CD1c-positive myeloid dendritic cell (primary cell): ENCODE measurements at regions not wholly inside any gene's neighbourhood (a gene's known extent, or its start where the extent isn't known, plus 50 kb on each side); places are given as distances from the start of the nearest gene placed in this dataset.

Source experiments
- DNase-seq: peaks from one replicate; pipeline ENCODE4 v3.0.0-alpha.2; 2016; ENCODE audit errors: extremely low spot score

DNA sequence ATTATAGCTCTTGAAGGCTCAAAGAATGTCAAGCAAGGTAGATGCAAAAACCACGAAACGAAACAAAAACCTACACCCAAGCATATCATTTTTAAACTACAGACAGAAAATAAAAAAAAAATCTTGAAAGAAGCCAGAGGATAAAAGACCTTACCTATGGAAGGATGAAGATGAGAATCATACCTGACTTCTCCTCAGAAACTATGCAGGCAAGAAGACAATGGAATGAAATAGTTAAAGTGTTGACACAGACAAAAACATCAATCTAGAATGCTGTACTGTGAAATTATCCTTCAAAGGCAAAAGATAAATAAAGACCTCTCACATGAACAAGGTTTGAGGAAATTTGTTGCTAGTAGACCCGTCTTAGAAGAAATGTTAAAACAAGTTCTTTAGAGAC, 372.0 kb downstream of the ZIC4 start:
- DNase-seq = no peak

DNA sequence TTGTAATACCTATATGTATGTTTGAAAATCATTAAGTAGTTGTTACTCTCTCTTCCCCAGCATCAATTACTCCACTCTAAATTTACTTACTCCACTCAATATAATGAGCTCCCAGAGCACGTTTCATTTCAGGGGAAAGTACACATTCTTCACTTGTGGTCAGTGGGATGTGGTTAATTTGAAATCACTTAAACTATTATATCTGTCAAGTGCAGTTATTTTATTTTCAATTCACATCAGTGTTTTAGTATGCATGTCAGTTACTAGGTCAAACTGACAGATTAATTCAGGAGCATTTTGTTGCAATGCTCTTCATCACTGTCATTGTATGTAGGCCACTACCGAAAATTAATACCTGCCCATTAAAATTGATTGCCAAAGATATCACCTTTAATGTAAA, 376.1 kb downstream of the ZIC4 start:
- DNase-seq = no peak

DNA sequence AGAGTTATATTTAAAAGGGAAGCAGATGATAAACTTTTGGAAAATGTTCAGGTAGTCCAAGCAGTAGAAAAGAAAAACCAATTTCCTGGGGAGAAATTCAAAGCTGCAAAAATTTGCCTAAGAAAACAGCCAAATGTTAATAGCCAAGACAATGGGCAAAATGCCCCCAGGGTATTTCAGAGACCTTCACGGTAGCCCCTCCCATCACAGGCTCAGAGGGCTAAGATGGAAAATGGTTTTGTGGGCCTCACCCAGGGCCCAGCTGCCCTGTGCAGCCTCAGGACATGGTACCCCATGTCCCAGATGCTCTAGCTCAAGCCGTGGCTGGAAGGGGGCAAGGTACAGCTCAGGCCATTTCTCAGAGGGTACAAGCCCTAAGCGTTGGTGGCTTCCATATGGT, 391.0 kb downstream of the ZIC4 start:
- no peak for DNase-seq

DNA sequence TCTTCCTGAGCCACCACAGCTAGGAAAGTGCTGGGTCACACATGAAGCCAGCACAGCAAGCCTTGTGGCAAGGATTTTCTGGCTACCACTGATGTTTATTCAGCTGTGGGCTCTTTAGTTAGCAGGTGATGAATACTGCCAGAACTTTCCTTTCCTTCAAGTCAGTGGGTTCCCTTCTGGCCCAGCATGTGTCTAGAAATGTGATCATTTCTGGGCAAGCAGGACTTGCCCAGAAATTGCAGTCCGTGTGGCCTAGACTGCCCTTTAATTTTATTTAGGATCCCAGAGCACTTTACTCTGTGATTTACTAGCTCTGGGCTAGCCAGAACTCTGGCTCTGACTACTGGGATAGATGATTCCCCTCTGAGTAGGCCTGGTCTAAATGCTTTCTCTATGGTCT, 397.5 kb downstream of the ZIC4 start:
- no peak for DNase-seq

DNA sequence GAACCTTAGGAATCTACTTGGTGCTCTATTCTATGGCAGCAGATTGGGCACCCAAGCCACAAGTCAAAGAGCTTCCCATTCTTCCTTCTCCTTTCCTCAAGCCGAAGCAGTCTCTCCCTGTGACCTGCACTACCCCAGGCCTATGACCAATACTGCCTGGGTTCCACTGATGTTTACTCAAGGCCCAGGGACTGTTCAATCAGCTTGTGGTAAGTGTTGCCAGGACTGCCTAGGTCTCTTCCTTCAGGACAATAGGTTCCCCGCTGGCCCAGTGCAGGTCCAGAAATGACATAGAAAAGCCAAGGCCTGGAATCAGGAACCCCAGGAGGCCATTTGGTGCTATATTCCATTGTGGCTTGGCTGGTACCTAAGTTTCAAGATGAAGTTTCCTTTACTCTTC, 397.9 kb downstream of the ZIC4 start:
- DNase-seq = no peak

DNA sequence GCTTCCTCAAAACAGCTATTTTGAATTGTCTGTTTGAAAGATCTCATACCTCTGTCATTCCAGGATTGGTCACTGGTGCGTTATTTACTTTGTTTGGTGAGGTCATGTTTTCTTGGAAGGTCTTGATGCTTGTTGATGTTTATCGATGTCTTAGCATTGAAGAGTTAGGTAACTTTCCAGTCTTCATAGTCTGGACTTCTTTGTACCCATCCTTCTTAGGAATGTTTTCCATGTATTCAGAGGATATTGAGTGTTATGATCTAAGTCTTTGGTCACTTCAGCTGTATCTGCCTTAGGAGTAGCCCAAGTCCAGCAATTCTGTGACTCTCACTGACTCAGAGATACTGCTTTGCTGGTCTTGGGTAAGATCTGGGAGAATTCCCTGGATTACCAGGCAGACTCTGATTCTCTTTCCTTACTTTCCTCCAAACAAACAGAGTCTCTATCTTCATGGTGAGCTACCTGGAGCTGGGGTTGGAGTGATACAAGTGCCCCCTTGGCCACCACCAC, 398.6 kb downstream of the ZIC4 start:
- no peak for DNase-seq

DNA sequence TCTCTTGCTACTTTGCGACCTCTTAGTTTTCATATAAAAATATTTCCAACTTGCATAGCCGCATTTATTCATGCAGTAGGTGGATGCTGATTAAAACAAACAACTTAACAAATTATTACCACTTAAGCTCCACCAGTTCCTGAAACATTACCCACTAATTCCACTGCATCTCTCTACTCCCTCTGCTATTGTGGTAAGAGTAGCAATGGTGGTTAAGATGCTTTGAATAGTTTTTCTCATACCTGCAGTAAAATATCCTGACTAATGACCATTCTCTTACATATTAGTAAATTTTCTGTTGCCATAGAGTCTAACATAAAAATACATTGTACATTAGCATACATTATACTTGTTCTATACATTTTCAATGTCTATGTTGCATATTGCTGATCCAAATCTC, 397.6 kb upstream of the PLSCR5 start:
- no peak for DNase-seq

DNA sequence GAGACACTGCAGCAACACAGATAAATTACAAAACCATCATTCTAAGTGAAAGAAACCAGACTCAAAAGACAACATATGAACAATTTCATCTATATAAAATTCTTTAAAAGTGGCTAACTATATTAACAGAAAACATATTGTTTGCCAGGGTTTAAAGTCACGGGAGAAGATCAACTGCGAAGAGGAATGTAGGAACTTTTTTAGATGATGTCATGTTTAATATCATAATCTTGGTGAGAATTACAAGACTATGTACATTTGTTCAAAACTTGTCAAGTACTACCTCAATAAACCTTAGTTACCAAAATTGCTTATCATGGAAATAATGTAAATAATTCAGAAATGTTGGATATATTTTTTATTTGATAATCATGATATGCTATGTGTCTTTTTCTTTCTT, 395.1 kb upstream of the PLSCR5 start:
- DNase-seq = no peak

DNA sequence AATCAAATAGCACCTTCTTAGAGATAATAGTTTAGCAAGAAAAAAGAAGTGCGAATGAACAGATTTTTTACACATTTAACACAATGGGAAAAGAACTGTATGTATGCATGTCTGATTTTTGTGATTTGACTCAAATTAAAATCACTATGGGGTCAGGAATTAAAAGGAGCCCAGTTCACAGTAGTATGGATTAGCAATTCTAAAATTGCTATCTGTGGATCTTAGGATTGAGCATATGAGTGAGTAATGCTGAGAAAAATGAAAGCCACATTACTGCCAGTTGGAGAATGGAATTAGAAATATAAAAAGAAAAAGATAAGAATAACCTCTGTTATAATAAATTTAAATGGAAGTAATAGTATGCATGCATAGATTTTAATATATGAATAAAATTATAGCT, 386.8 kb upstream of the PLSCR5 start:
- DNase-seq = no peak

DNA sequence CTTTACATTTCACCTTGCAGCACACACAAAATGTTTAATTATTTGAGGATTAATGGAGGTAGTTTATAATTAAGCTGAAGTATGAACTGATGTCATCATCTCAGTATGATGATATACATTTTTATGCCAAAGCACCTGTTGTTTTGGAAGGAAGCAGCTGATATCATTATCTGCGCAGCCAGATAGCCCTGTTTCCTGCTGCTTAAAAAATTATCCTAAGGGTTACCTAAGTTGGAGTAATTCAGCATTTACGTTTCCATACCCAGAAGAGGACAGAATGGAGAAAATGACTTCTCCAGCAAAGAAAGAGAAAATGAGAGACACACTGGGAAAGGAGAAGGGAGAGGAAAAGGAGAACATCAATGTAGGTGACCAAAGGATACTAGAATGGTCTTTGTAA, 370.3 kb upstream of the PLSCR5 start:
- no peak for DNase-seq

DNA sequence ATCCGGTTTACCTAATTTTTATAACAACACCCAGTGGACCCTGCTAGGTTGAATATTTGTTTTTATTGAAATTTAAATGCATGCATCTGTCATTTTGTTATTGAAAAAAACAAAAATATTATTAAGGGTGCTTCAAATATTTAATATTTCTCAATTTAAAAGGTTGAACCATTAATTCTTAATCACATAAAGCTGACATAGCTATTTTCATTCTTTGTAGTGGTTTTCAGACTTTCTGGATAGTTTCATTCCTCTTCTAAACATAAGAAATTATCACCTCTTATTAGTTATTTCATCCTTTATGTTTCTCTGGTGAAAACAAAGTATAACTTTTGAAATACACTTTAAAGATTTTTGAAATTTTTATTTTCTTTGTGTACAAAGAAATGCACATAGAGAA, 369.9 kb upstream of the PLSCR5 start:
- DNase-seq = no peak

DNA sequence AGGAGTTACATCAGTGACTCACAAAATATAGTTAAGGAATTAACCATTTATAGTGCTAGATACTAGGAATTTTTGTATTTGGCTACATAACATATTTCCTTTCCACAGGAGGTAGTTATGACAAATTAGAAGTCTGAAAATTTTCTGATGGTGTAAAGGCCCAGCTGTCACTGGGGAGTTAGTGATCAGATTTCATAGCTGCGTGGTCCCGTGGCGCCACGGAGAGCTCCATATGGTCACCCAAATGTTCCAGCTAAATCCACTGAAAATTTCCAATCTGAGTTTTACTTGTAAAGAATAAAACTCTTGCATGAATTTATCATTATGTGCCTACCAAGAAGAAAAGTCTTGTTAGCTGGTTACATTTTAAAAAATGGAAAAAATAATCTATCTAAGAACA, 368.9 kb upstream of the PLSCR5 start:
- no peak for DNase-seq

DNA sequence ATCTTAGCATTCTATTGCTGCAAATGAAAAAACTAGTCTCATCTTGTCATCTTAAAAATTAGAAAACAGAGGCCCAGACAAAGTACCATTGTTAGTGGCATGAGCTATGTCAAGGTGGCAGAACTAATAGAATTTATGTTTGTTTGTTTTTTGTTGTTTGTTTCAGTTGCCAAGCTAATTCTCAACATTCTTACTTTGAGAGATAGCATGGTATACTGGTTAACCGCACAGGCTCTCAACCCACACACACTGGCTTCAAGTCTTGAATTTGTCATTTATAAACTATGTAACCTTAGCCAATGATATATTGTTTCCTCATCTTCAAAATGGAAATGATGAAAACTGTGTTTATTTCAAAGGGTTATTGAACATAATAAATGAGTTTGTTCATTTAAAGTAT, 367.6 kb upstream of the PLSCR5 start:
- DNase-seq = no peak

DNA sequence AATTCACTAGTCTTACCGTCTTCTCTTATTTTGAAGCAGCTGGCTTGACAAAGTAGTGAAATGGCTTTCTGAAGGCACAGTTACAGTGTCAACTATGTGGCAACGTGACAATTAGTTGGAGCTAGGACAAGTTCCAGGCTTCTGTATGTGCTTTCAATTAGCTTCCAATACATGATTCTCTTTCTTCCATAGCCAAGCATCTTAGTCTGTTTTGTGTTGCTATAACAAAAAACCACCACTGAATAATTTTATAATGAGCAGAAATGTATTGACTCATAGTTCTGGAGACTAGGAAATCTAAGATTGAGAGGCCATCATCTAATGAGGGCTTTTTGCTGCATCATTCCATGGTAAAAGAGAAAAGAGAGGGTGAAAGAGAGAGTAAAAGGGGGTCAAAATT, 365.1 kb upstream of the PLSCR5 start:
- no peak for DNase-seq

DNA sequence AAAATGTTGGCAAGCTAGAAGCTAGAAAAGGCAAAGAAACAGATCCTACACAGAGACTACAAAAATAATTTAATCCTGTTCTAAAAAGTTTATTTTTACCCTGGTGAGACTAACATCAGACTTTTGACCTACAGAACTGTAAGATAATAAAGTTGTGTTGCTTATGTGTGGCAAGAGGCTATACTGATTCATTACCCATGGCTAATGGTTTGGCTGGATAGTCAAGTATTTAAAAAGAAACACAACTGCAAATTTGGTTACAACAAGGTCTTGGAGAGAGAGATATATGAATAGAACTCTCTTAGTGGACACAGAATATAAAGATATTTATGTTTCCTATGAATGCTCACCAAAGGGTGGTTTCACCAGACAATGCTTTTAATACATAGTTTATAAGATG, 364.2 kb upstream of the PLSCR5 start:
- no peak for DNase-seq

DNA sequence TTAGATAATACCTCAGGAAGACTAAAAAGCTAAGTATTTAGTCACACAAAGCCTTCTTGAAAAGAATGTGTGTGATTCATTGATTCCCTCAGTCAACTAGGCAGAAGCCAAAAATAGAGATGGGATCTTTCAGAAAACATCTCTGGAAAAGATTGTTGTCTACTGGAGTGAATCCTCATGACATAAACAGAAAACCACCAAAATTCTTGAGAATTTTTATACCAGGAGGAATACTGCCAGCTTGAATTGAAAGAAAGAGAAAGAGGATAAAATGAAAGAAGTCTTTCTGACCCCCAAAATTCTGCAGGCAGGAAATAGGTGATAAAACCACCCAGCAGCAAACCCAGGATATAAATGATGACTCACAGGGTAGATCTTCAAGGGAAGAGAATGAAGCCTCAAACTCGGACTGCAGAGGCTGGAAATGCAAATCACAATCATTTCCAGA, 363.1 kb upstream of the PLSCR5 start:
- no peak for DNase-seq

DNA sequence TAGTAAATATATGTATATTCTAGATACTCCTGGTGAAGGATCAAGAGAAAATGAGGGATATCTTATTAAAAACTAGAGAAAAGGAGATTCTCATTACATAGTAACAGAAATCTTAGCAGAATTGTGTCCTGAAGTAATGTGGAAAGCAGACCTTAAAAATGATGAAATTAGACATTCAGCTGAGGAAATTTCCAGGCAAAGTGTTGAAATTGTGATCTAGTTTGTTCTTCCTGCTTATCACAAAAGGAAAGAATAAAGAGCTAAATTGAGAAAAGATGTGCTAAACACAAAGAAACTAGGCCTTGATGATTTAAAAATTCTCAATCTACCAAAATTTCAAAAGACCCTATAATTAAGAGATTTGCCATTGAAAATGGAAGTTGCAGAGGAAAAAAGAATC, 362.6 kb upstream of the PLSCR5 start:
- no peak for DNase-seq

DNA sequence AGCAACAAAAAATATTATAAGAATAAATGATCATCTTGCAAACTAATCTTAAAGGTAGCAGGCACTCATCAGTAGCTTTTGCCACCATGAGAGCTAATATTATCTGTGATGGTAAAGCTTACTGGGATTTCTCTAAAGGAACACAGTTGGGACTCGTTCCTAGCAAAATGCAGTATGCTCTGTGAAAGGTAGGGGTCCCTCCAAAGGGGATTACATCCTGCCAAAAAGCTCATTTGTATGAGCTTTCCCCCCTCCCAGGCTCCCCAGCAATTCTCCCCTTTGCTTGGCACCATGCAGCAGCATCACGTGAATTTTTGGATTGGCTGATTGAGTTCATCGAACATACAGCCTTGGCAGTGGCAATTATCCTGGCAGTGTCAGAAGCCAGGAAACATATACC, 361.0 kb upstream of the PLSCR5 start:
- DNase-seq = no peak

DNA sequence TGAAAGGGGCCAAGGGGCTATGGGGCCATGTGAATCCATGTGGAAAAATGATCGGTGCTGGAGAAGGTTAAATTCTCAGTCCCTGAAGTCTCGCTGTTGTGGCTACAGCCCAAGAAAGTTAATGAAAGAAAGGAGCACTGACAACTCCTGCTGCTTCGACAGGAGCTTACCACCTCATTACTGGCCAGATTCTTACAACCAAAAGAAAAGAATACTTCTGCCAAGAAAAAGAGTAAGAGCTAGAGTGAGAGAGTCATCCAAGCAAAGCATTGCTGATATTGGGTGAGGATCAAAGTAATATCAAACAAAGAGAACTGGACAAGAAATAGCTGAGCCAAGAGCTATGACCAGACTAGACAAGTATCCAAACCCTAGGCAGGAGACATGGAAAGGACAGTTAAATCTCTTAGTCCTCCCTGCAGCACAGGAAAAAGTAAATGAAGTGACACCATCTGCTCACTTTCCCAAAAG, 348.4 kb upstream of the PLSCR5 start:
- DNase-seq = no peak

DNA sequence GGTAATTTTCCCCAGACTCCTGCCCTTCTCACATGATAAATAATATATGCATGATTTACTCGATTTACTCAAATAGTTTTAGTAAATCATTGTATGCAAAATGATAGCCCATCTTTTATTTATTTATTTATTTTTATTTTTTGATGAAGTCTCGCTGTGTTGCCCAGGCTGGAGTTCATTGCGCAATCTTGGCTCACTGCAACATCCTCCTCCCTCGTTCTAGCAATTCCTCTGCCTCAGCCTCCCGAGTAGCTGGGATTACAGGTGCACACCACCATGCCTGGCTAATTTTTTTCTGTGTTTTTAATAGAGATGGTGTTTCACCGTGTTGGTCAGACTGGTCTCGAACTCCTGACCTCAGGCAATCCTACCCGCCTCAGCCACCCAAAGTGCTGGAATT, 343.8 kb upstream of the PLSCR5 start:
- no peak for DNase-seq

DNA sequence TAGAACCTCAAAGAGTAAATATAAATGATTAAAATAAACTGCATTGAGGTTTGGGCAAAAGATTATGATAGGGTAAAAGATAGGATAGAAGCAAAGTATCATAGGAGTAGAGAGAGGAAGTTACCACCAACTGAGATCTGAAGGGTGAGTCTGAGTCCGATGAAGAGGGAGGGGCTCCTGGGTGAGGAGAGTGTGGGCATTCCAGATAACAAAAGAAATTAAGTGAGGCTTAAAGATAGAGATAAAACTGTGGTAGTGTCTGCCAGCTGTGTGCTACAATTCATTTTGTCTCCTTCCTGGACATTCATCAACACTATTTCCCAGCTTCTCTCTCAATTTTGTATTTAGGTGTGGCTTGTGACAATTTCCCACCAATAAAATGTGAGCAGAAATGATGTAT, 343.0 kb upstream of the PLSCR5 start:
- DNase-seq = no peak

DNA sequence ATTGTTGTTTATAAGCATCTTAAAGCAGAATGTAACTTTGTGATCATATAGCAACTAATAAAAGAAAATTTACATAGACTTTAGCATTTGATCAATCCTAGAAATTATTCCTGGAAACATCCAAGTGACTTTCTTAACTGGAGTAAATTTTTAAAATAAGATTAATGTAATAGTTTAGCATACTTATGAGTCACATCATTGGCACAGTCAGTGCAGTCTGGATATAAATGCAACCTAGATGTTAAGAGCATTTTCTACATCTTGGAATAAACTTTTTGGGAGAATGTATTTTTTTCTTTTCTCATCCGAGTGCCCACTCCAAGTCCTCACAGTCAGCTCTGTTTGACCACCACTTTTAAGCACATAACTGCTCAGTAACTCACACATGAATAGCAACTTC, 324.6 kb upstream of the PLSCR5 start:
- DNase-seq = no peak

DNA sequence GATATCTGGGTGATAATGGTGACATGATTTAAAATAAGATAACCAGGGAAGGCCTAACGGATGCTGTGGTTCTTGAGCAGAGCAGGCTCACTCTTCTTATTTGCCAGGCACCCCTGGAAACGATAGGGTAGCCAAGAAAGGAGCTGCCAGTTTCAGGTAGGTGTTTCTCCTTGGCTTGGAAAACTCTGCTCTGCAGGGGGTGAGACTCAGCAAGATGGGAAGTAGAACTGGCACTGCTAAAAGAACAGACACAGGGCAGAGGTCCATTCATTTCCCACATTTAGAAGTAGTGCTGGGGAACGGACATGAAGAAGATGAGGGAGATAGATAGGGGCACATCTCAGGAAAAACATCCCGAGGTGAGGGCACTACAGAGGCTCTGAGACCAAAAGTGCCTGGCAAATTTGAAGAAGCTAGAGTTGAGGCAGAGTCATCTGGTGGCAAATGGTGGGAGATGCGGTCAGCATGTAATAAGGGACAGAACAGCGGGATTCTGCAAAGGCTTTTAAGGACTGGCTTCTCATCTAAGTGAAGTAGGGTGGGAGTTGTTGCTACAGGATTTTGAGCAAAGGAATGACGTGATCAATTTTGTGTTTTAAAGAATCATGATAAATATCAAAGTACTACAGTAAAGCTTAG, 323.4 kb upstream of the PLSCR5 start:
- DNase-seq = no peak

DNA sequence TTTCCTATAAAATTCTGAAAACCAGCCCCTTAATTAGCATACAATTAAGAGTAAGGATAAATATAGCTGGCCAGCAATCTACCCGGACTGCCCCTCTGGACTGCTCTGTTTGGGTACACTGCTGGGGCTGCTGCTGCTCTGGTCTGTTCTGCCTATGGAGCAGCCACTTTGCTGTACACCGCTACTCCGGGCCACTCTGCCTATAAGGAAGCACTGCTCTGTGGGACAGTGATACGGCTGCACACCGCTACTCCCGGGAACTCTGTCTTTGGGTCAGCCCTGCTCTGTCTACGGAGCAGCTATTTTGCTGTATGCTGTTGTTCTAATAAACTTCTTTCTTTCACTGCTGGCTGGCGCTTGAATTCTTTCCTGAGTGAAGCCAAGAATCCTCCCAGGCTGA, 316.5 kb upstream of the PLSCR5 start:
- no peak for DNase-seq
